Naive thymus-derived CD4-positive, alpha-beta T cell (primary cell): ENCODE measurements at regions not wholly inside any gene's neighbourhood (a gene's known extent, or its start where the extent isn't known, plus 50 kb on each side); places are given as distances from the start of the nearest gene placed in this dataset.

Experiments
- ATAC-seq: fragments of 150-1000 bp; cut with Tn5 transposase; 2 replicates; pipeline ENCODE4 v1.10.0; 2021; ENCODE audit warnings: mild to moderate bottlenecking, moderate library complexity
- CTCF ChIA-PET: fragments of 350-600 bp; sonication (Branson Sonifier 250); formaldehyde crosslinking; loops from one replicate; lab custom pipeline; 2021; ENCODE audit warnings: antibody characterized with exemption; lab: Charles Lee
- POLR2A ChIA-PET: fragments of 350-600 bp; sonication (Branson Sonifier 250); formaldehyde crosslinking; loops from one replicate; lab custom pipeline; 2021; ENCODE audit warnings: antibody characterized with exemption, inconsistent platforms; lab: Charles Lee
- DNase-seq, 9 donors: peaks; one replicate each; pipeline versions ENCODE4 v3.0.0 to v3.0.0-alpha.2; 2020 to 2022; ENCODE audit warnings: mixed read lengths in 1 of 9
- H3K27ac ChIP-seq: one replicate; pipeline ENCODE4 v1.7.0; 2013; ENCODE audit warnings: mild to moderate bottlenecking, low read depth, low read length, moderate library complexity
- H3K27me3 ChIP-seq, 2 donors: one replicate each; pipeline ENCODE4 v1.7.0; 2013; ENCODE audit warnings: low read length in 2 of 2, mild to moderate bottlenecking in 2 of 2, moderate library complexity in 2 of 2; ENCODE audit not compliant: control insufficient read depth in 2 of 2, insufficient read depth in 2 of 2
- H3K36me3 ChIP-seq, 3 experiments: 1 replicate in 2 of 3; 2 replicates in 1 of 3; pipeline ENCODE4 v1.7.0; 2013; ENCODE audit warnings: low read length in 3 of 3, mild to moderate bottlenecking in 3 of 3, moderate library complexity in 1 of 3; ENCODE audit not compliant: insufficient read depth in 3 of 3, control insufficient read depth in 2 of 3
- H3K4me1 ChIP-seq, 2 donors: one replicate each; pipeline ENCODE4 v1.7.0; 2013; ENCODE audit warnings: low read length in 2 of 2, mild to moderate bottlenecking in 2 of 2, moderate library complexity in 1 of 2; ENCODE audit not compliant: control insufficient read depth in 2 of 2, insufficient read depth in 2 of 2
- H3K4me3 ChIP-seq: 2 replicates; pipeline ENCODE4 v1.7.0; 2013; ENCODE audit warnings: mild to moderate bottlenecking, low read length
- H3K9me3 ChIP-seq, 3 experiments: 1 replicate in 2 of 3; 2 replicates in 1 of 3; pipeline ENCODE4 v1.7.0; 2013; ENCODE audit warnings: low read length in 3 of 3; ENCODE audit not compliant: control insufficient read depth in 2 of 3
- H3K27ac Mint-ChIP-seq, 9 donors: one replicate each; pipeline ENCODE4 v1.8.0; 2020 to 2022; ENCODE audit warnings: mixed read lengths in 9 of 9, mild to moderate bottlenecking in 8 of 9, moderate library complexity in 5 of 9, inconsistent platforms in 2 of 9
- H3K27me3 Mint-ChIP-seq, 5 donors: one replicate each; pipeline ENCODE4 v1.8.0; 2021 to 2022; ENCODE audit warnings: mixed read lengths in 5 of 5, mild to moderate bottlenecking in 1 of 5
- H3K36me3 Mint-ChIP-seq, 5 donors: one replicate each; pipeline ENCODE4 v1.8.0; 2020 to 2022; ENCODE audit warnings: mixed read lengths in 5 of 5, mild to moderate bottlenecking in 3 of 5, inconsistent platforms in 1 of 5
- H3K4me1 Mint-ChIP-seq, 7 donors: one replicate each; pipeline ENCODE4 v1.8.0; 2020 to 2022; ENCODE audit warnings: mixed read lengths in 7 of 7, mild to moderate bottlenecking in 3 of 7, inconsistent platforms in 1 of 7
- H3K4me3 Mint-ChIP-seq, 10 donors: one replicate each; pipeline ENCODE4 v1.8.0; 2020 to 2022; ENCODE audit warnings: mild to moderate bottlenecking in 10 of 10, mixed read lengths in 10 of 10, moderate library complexity in 6 of 10, inconsistent platforms in 2 of 10
- H3K9me3 Mint-ChIP-seq, 11 donors: one replicate each; pipeline ENCODE4 v1.8.0; 2020 to 2022; ENCODE audit warnings: mixed read lengths in 11 of 11, mild to moderate bottlenecking in 4 of 11, inconsistent platforms in 1 of 11, moderate library complexity in 1 of 11
- intact Hi-C, 2 donors: fragments of 100-400 bp; cut with micrococcal nuclease; formaldehyde crosslinking; loops; one replicate each; pipeline ENCODE4 v1.15.1; 2023

GRCh38 chr9:90969021-90969675, 167.5 kb downstream of the SYK start:
- Histone ChIP-seq H3K27me3 (no peaks in the 10 kb centered on the region), H3K9me3 (no peaks in the 10 kb centered on the region), H3K4me3 (no peak overlapping the region), H3K36me3 (no peaks in the 10 kb centered on the region), H3K4me1 (no peaks in the 10 kb centered on the region), H3K27ac (no peak overlapping the region)
- no peaks in the 10 kb centered on the region for H3K9me3 Mint-ChIP-seq
- H3K27ac Mint-ChIP-seq: no peak overlapping the region
- H3K36me3 Mint-ChIP-seq: no peaks in the 10 kb centered on the region
- H3K4me1 Mint-ChIP-seq: peaks cover 0 to 7% (median 0%) of the 10 kb centered on the region in 7 donors
- no peak overlapping the region for H3K4me3 Mint-ChIP-seq
- ChIA-PET CTCF (no interaction called here), POLR2A (no interaction called here)
- intact Hi-C loops: no loop called here
- no peak for DNase-seq
- no peak for ATAC-seq
- peaks cover 0 to 14% (median 4%) of the 10 kb centered on the region in 5 donors for H3K27me3 Mint-ChIP-seq

- Mint-ChIP-seq H3K9me3 (no peaks in the 10 kb centered on the region), H3K4me3 (no peak overlapping the region), H3K27me3 (peaks cover 0 to 8% (median 0%) of the 10 kb centered on the region in 5 donors), H3K36me3 (no peaks in the 10 kb centered on the region), H3K27ac (no peak overlapping the region), H3K4me1 (peaks cover 0 to 6% (median 0%) of the 10 kb centered on the region in 7 donors)
- Histone ChIP-seq H3K9me3 (no peaks in the 10 kb centered on the region), H3K4me3 (no peak overlapping the region), H3K4me1 (no peaks in the 10 kb centered on the region), H3K27me3 (no peaks in the 10 kb centered on the region), H3K27ac (no peak overlapping the region), H3K36me3 (no peaks in the 10 kb centered on the region)
- POLR2A ChIA-PET: no interaction called here
- CTCF ChIA-PET: no interaction called here
- no peak for DNase-seq
- intact Hi-C loops: no loop called here
- no peak for ATAC-seq
Measured at GRCh38 chr9:90970608-90971007, 169.0 kb downstream of the SYK start.

- H3K27ac ChIP-seq: no peak overlapping the region
- H3K9me3 Mint-ChIP-seq: no peaks in the 10 kb centered on the region
- POLR2A ChIA-PET: no interaction called here
- H3K36me3 ChIP-seq: no peaks in the 10 kb centered on the region
- no peak overlapping the region for H3K4me3 Mint-ChIP-seq
- H3K4me1 ChIP-seq: no peaks in the 10 kb centered on the region
- DNase-seq (no peak), ATAC-seq (no peak)
- peaks cover 0 to 8% (median 4%) of the 10 kb centered on the region in 5 donors for H3K27me3 Mint-ChIP-seq
- CTCF ChIA-PET: no interaction called here
- intact Hi-C loops: no loop called here
- no peak overlapping the region for H3K27ac Mint-ChIP-seq
- H3K4me3 ChIP-seq: no peak overlapping the region
- H3K9me3 ChIP-seq: no peaks in the 10 kb centered on the region
- peaks cover 0 to 6% (median 0%) of the 10 kb centered on the region in 7 donors for H3K4me1 Mint-ChIP-seq
- no peaks in the 10 kb centered on the region for H3K27me3 ChIP-seq
- H3K36me3 Mint-ChIP-seq: no peaks in the 10 kb centered on the region
Measured at GRCh38 chr9:90972057-90972456, 170.4 kb downstream of the SYK start.

- Mint-ChIP-seq H3K4me1 (peaks cover 0 to 8% (median 0%) of the 10 kb centered on the region in 7 donors), H3K36me3 (no peaks in the 10 kb centered on the region), H3K9me3 (no peaks in the 10 kb centered on the region), H3K27me3 (peaks cover 0 to 16% (median 4%) of the 10 kb centered on the region in 5 donors), H3K4me3 (no peak overlapping the region), H3K27ac (no peak overlapping the region)
- Histone ChIP-seq H3K27ac (no peak overlapping the region), H3K27me3 (no peaks in the 10 kb centered on the region), H3K36me3 (no peaks in the 10 kb centered on the region), H3K9me3 (no peaks in the 10 kb centered on the region), H3K4me1 (no peaks in the 10 kb centered on the region), H3K4me3 (no peak overlapping the region)
- intact Hi-C loops: no loop called here
- POLR2A ChIA-PET: no interaction called here
- CTCF ChIA-PET: no interaction called here
- no peak for DNase-seq
- no peak for ATAC-seq
Measured at GRCh38 chr9:90974016-90974415, 172.4 kb downstream of the SYK start.

GRCh38 chr9:90974643-90975245, 173.1 kb downstream of the SYK start:
- Mint-ChIP-seq H3K4me1 (peaks cover 0 to 9% (median 0%) of the 10 kb centered on the region in 7 donors), H3K36me3 (no peaks in the 10 kb centered on the region), H3K9me3 (no peaks in the 10 kb centered on the region), H3K4me3 (no peak overlapping the region), H3K27me3 (peaks cover 2 to 19% (median 11%) of the 10 kb centered on the region in 5 donors), H3K27ac (no peak overlapping the region)
- POLR2A ChIA-PET: no interaction called here
- Histone ChIP-seq H3K4me1 (no peaks in the 10 kb centered on the region), H3K27ac (no peak overlapping the region), H3K4me3 (no peak overlapping the region), H3K9me3 (no peaks in the 10 kb centered on the region), H3K27me3 (no peaks in the 10 kb centered on the region), H3K36me3 (no peaks in the 10 kb centered on the region)
- ATAC-seq (no peak), DNase-seq (no peak)
- intact Hi-C loops: no loop called here
- CTCF ChIA-PET: no interaction called here

GRCh38 chr9:90975781-90976538, 174.3 kb downstream of the SYK start:
- Mint-ChIP-seq H3K36me3 (no peaks in the 10 kb centered on the region), H3K9me3 (no peaks in the 10 kb centered on the region), H3K27ac (no peak overlapping the region), H3K27me3 (peaks cover 3 to 19% (median 11%) of the 10 kb centered on the region in 5 donors), H3K4me1 (peaks cover 0 to 9% (median 0%) of the 10 kb centered on the region in 7 donors), H3K4me3 (no peak overlapping the region)
- H3K27ac ChIP-seq: no peak overlapping the region
- no peaks in the 10 kb centered on the region for H3K27me3 ChIP-seq
- intact Hi-C loops: no loop called here
- ATAC-seq (no peak), DNase-seq (no peak)
- H3K4me3 ChIP-seq: no peak overlapping the region
- H3K36me3 ChIP-seq: no peaks in the 10 kb centered on the region
- no peaks in the 10 kb centered on the region for H3K4me1 ChIP-seq
- H3K9me3 ChIP-seq: no peaks in the 10 kb centered on the region
- CTCF ChIA-PET: no interaction called here
- POLR2A ChIA-PET: no interaction called here
